K562 (cell line): ENCODE measurements at regions not wholly inside any gene's neighbourhood (a gene's known extent, or its start where the extent isn't known, plus 50 kb on each side); places are given as distances from the start of the nearest gene placed in this dataset.

ENCODE experiments used
- ATAC-seq: fragments of 200-7000 bp; cut with Tn5 transposase; 3 replicates; pipeline ENCODE4 v1.9.1; 2020; ENCODE audit warnings: moderate library complexity
- BruUV-seq: library from RNA; stranded (reverse); fragments of 400-500 nt; replicated peaks from 2 replicates; lab custom pipeline; 2021; lab: Mats Ljungman, UMichigan
- CTCF ChIA-PET: fragments of 300-600 bp; formaldehyde crosslinking; extraction: SDS; loops from one replicate; lab custom pipeline; 2021; ENCODE audit warnings: low intra/inter-chr PET ratio; lab: Yijun Ruan, JAX
- POLR2A ChIA-PET: fragments of 300-600, 350-650 bp; sonication (Branson Sonifier 250); formaldehyde crosslinking; extraction: SDS; loops from one replicate; lab custom pipeline; 2021; ENCODE audit warnings: antibody characterized with exemption, inconsistent platforms; lab: Yijun Ruan, JAX
- DNase-seq, 4 experiments: peaks; one replicate each; pipeline versions ENCODE4 v3.0.0 to v3.0.0-alpha.2; 2011 to 2018; ENCODE audit warnings: low spot score in 3 of 4, mixed read lengths in 3 of 4; ENCODE audit errors: extremely low read depth in 1 of 4
- FAIRE-seq: peaks from 2 replicates; lab custom pipeline; 2011; peaks lifted over from hg19 to GRCh38; lab: Jason Lieb, UNC
- H2AFZ ChIP-seq: 2 replicates; pipeline ENCODE4 v1.6.0; 2011; ENCODE audit warnings: low read depth, low read length, control low read depth, inconsistent platforms
- H3K27ac ChIP-seq: fragments of 200-600 bp; 3 replicates; pipeline ENCODE4 v1.8.0; 2011; ENCODE audit warnings: low read depth, mild to moderate bottlenecking, control low read depth, inconsistent platforms, low read length, moderate library complexity, mixed read lengths; ENCODE audit errors: extremely low read depth
- H3K27me3 ChIP-seq, 2 experiments: fragments of 300-600 bp in 1 of 2; 2 replicates in 1 of 2; 3 replicates in 1 of 2; pipeline versions ENCODE4 v1.6.0 to v1.8.0; 2011; ENCODE audit warnings: inconsistent platforms in 2 of 2, low read length in 2 of 2, mild to moderate bottlenecking in 1 of 2, mixed read lengths in 1 of 2, moderate library complexity in 1 of 2; ENCODE audit not compliant: control insufficient read depth in 2 of 2, insufficient read depth in 2 of 2
- H3K36me3 ChIP-seq: fragments of 300-600 bp; 3 replicates; pipeline ENCODE4 v1.8.0; 2011; ENCODE audit warnings: mild to moderate bottlenecking, low read length, inconsistent platforms; ENCODE audit not compliant: control insufficient read depth, insufficient read depth
- H3K4me1 ChIP-seq, 2 experiments: fragments of 200-600 bp in 1 of 2; replicated peaks in 1 of 2; 2 replicates in 1 of 2; 3 replicates in 1 of 2; pipeline versions ENCODE4 v1.5.1 to v1.8.0; 2011; ENCODE audit warnings: inconsistent platforms in 2 of 2, low read length in 2 of 2, mild to moderate bottlenecking in 1 of 2, mixed read lengths in 1 of 2, moderate library complexity in 1 of 2; ENCODE audit not compliant: control insufficient read depth in 2 of 2, insufficient read depth in 2 of 2
- H3K4me2 ChIP-seq: 2 replicates; pipeline ENCODE4 v1.6.1; 2011; ENCODE audit warnings: low read length, control low read depth, inconsistent platforms, mixed read lengths; ENCODE audit not compliant: insufficient read depth
- H3K4me3 ChIP-seq: fragments of 200-600 bp; sonication (generic), shearing (Covaris generic); 2 replicates; pipeline ENCODE4 v1.5.1; 2016; ENCODE audit warnings: control low read depth, inconsistent platforms
- H3K79me2 ChIP-seq: fragments of 200-600 bp; 3 replicates; pipeline ENCODE4 v1.8.0; 2011; ENCODE audit warnings: low read length, inconsistent platforms; ENCODE audit not compliant: control insufficient read depth, insufficient read depth
- H3K9ac ChIP-seq, 2 experiments: 2 replicates each; pipeline versions ENCODE4 v1.6.0 to v1.6.1; 2011; ENCODE audit warnings: low read depth in 2 of 2, low read length in 2 of 2, control low read depth in 1 of 2, inconsistent platforms in 1 of 2, mild to moderate bottlenecking in 1 of 2, mixed read lengths in 1 of 2; ENCODE audit not compliant: insufficient read depth in 1 of 2
- H3K9me1 ChIP-seq: one replicate; pipeline ENCODE4 v1.6.0; 2011; ENCODE audit warnings: inconsistent platforms, mild to moderate bottlenecking, low read length, moderate library complexity; ENCODE audit not compliant: control insufficient read depth, insufficient read depth
- H3K9me3 ChIP-seq: replicated peaks from 2 replicates; pipeline ENCODE4 v1.5.1; 2011; ENCODE audit warnings: low read depth, low read length, inconsistent platforms; ENCODE audit not compliant: control insufficient read depth, insufficient read depth
- H4K20me1 ChIP-seq: replicated peaks from 2 replicates; pipeline ENCODE4 v1.6.1; 2011; ENCODE audit warnings: low read length, inconsistent platforms, mixed read lengths; ENCODE audit not compliant: control insufficient read depth, insufficient read depth
- ASH1L ChIP-seq: fragments of 450-650 bp; IDR thresholded peaks from 2 replicates; pipeline ENCODE4 v1.6.1; 2018; ENCODE audit warnings: borderline replicate concordance, mild to moderate bottlenecking, low read depth; ENCODE audit not compliant: partially characterized antibody
- ATF2 ChIP-seq: sonication (generic); formaldehyde crosslinking; IDR thresholded peaks from 2 replicates; pipeline ENCODE4 v1.8.1; 2022; ENCODE audit warnings: missing genetic modification reagents
- HCFC1 ChIP-seq: IDR thresholded peaks from 2 replicates; pipeline ENCODE4 v1.6.1; 2012; ENCODE audit warnings: low read depth, low read length, improper control_type of control experiment
- KDM4B ChIP-seq, 2 experiments: fragments of 450-650 bp in 1 of 2; sonication (generic) in 1 of 2; IDR thresholded peaks; 2 replicates each; pipeline ENCODE4 v1.6.1; 2016 to 2017; ENCODE audit warnings: borderline replicate concordance in 2 of 2, antibody characterized with exemption in 1 of 2, low read depth in 1 of 2, mild to moderate bottlenecking in 1 of 2
- MCM7 ChIP-seq, 2 experiments: fragments of 450-650 bp; IDR thresholded peaks; 2 replicates each; pipeline ENCODE4 v1.6.1; 2016 to 2018
- RBM15 ChIP-seq: fragments of 200-400 bp; formaldehyde crosslinking; IDR thresholded peaks from 2 replicates; pipeline ENCODE4 v1.6.1; 2018; ENCODE audit warnings: mild to moderate bottlenecking, low read length, moderate library complexity; ENCODE audit not compliant: insufficient read depth
- RHOXF2B ChIP-seq: fragments of 250-450 bp; sonication (Bioruptor Pico); conservative IDR thresholded peaks from 2 replicates; pipeline ENCODE4 v1.5.1; 2021
- WGBS: fragments of 100-300 bp; shearing (Covaris generic); methylation state at CpG from one replicate; pipeline ENCODE4 v1.1.6; 2016; ENCODE audit warnings: low coverage, mixed read lengths; ENCODE audit not compliant: insufficient coverage; ENCODE audit errors: missing lambda C conversion rate; 5-methylcytosine and 5-hydroxymethylcytosine counted together
- in situ Hi-C: fragments of 300-500 bp; cut with MboI; formaldehyde crosslinking; loops from 4 replicates; pipeline ENCODE4 v1.15.0; 2018; ENCODE audit warnings: inconsistent platforms, mixed read lengths
- intact Hi-C: fragments of 100-400 bp; cut with micrococcal nuclease; formaldehyde crosslinking; loops from 2 replicates; pipeline ENCODE4 v1.14.2; 2022
- TF ChIP-seq, protein P1 (sequence below): fragments of 450-650 bp; formaldehyde crosslinking; IDR thresholded peaks from 2 replicates; pipeline ENCODE4 v1.4.0; 2020; ENCODE audit warnings: mild to moderate bottlenecking, moderate library complexity
- TF ChIP-seq, protein P2 (sequence below): sonication (generic); formaldehyde crosslinking; IDR thresholded peaks from 2 replicates; pipeline ENCODE4 v1.4.0; 2020; ENCODE audit warnings: mild to moderate bottlenecking, missing genetic modification reagents
- TF ChIP-seq, protein P3 (sequence below): fragments of 250-450 bp; sonication (Bioruptor Pico); IDR thresholded peaks from 2 replicates; pipeline ENCODE4 v1.5.0; 2021

DNA sequence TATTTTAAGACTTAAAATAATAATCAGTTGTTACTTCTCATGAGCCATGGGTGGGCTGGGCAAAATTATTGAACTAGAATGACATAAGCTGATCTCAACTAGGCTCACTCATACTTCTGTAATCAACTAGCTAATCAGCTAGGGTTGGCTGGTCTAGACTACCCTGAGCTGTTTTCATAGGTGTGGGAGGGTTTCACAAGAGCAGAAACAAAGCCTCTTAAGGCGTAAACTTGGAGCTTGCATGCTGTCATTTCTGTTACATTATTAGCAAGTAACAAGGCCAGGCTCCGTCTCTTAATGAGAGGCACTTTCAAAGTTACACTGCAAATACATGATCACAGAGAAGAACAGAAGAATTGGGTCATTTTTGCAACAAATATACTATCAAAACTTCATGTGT lies 57.2 kb upstream of the GHR start:
- Histone ChIP-seq H2AFZ (no peak overlapping the region), H3K27me3 (no peaks in the 10 kb centered on the region), H3K9me1 (no peaks in the 10 kb centered on the region), H3K4me3 (no peak overlapping the region), H3K4me1 (no peaks in the 10 kb centered on the region), H3K9ac (no peak overlapping the region), H3K27ac (no peak overlapping the region), H3K36me3 (no peaks in the 10 kb centered on the region), H3K79me2 (no peaks in the 10 kb centered on the region), H4K20me1 (no peaks in the 10 kb centered on the region), H3K4me2 (no peak overlapping the region), H3K9me3 (no peaks in the 10 kb centered on the region)
- ATAC-seq = no peak
- FAIRE-seq = no peak
- CTCF ChIA-PET = no interaction called here
- POLR2A ChIA-PET = no interaction called here
- in situ Hi-C loops = no loop called here
- 0% methylated on average over 2 of the region's 2 CpGs for WGBS
- intact Hi-C loops = no loop called here
- DNase-seq = no peak
- BruUV-seq = no TSS peak
- no peak for TF ChIP-seq RBM15
- TF ChIP-seq, protein P1, sequence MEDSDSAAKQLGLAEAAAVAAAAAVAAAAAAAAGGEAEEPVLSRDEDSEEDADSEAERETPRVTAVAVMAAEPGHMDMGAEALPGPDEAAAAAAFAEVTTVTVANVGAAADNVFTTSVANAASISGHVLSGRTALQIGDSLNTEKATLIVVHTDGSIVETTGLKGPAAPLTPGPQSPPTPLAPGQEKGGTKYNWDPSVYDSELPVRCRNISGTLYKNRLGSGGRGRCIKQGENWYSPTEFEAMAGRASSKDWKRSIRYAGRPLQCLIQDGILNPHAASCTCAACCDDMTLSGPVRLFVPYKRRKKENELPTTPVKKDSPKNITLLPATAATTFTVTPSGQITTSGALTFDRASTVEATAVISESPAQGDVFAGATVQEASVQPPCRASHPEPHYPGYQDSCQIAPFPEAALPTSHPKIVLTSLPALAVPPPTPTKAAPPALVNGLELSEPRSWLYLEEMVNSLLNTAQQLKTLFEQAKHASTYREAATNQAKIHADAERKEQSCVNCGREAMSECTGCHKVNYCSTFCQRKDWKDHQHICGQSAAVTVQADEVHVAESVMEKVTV = no peak
- TF ChIP-seq RHOXF2B (CRISPR knock-in tag) = no peak
- TF ChIP-seq, protein P2, sequence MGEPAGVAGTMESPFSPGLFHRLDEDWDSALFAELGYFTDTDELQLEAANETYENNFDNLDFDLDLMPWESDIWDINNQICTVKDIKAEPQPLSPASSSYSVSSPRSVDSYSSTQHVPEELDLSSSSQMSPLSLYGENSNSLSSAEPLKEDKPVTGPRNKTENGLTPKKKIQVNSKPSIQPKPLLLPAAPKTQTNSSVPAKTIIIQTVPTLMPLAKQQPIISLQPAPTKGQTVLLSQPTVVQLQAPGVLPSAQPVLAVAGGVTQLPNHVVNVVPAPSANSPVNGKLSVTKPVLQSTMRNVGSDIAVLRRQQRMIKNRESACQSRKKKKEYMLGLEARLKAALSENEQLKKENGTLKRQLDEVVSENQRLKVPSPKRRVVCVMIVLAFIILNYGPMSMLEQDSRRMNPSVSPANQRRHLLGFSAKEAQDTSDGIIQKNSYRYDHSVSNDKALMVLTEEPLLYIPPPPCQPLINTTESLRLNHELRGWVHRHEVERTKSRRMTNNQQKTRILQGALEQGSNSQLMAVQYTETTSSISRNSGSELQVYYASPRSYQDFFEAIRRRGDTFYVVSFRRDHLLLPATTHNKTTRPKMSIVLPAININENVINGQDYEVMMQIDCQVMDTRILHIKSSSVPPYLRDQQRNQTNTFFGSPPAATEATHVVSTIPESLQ (CRISPR knock-in tag) = no peak
- no peak for TF ChIP-seq KDM4B (IDR thresholded peaks at IDR 0.05; ENCODE audit: borderline replicate concordance in 2 of 2, low read depth in 1 of 2)
- no peak for TF ChIP-seq ASH1L
- TF ChIP-seq ATF2 = no peak
- no peak for TF ChIP-seq MCM7 (IDR thresholded peaks at IDR 0.05)
- no peak for TF ChIP-seq HCFC1
- TF ChIP-seq, protein P3, sequence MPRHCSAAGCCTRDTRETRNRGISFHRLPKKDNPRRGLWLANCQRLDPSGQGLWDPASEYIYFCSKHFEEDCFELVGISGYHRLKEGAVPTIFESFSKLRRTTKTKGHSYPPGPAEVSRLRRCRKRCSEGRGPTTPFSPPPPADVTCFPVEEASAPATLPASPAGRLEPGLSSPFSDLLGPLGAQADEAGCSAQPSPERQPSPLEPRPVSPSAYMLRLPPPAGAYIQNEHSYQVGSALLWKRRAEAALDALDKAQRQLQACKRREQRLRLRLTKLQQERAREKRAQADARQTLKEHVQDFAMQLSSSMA (CRISPR knock-in tag) = no peak
